ENCODE measurements at regions not wholly inside any gene's neighbourhood (a gene's known extent, or its start where the extent isn't known, plus 50 kb on each side); places are given as distances from the start of the nearest gene placed in this dataset.

DNA sequence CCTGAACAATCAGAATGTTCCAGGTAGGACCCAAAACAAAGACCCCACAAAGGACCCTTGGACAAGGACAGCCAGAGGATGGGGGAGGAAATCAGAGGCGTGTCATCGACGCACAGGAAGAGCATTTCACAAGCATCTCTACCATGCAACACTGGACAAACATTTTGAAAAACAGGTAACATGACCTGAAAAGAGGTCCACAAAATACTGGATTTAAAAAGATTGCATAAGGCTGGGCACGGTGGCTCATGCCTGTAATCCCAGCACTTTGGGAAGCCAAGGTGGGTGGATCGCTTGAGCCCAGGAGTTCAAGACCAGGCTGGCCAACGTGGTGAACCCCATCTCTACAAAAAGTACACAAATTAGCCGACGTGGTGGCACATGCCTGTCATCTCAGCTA, 60.5 kb upstream of the RNF32 start:
- no peaks in the 10 kb centered on the region for H3K4me1 Mint-ChIP-seq (ENCODE audit: low read depth)
- TF ChIP-seq, protein P1, sequence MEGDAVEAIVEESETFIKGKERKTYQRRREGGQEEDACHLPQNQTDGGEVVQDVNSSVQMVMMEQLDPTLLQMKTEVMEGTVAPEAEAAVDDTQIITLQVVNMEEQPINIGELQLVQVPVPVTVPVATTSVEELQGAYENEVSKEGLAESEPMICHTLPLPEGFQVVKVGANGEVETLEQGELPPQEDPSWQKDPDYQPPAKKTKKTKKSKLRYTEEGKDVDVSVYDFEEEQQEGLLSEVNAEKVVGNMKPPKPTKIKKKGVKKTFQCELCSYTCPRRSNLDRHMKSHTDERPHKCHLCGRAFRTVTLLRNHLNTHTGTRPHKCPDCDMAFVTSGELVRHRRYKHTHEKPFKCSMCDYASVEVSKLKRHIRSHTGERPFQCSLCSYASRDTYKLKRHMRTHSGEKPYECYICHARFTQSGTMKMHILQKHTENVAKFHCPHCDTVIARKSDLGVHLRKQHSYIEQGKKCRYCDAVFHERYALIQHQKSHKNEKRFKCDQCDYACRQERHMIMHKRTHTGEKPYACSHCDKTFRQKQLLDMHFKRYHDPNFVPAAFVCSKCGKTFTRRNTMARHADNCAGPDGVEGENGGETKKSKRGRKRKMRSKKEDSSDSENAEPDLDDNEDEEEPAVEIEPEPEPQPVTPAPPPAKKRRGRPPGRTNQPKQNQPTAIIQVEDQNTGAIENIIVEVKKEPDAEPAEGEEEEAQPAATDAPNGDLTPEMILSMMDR (IDR thresholded peaks at IDR 0.05) = no peak
- no peaks in the 10 kb centered on the region for H3K9me3 Mint-ChIP-seq
- no peak for DNase-seq
- no peak for ATAC-seq
- no peak overlapping the region for H3K27ac Mint-ChIP-seq
- H3K27me3 Mint-ChIP-seq = peaks cover 7% of the 10 kb centered on the region
- H3K4me3 Mint-ChIP-seq = no peak overlapping the region
- POLR2A ChIA-PET = no interaction called here
- intact Hi-C loops (cut with micrococcal nuclease) = no loop called here
- H3K36me3 Mint-ChIP-seq (ENCODE audit: low read depth) = no peaks in the 10 kb centered on the region
- CTCF ChIA-PET = interaction anchor here (1.7 kb wide), 1 partner anchor 256 kb away, joined by 3 read pairs; no protein-coding TSS in a partner anchor

DNA sequence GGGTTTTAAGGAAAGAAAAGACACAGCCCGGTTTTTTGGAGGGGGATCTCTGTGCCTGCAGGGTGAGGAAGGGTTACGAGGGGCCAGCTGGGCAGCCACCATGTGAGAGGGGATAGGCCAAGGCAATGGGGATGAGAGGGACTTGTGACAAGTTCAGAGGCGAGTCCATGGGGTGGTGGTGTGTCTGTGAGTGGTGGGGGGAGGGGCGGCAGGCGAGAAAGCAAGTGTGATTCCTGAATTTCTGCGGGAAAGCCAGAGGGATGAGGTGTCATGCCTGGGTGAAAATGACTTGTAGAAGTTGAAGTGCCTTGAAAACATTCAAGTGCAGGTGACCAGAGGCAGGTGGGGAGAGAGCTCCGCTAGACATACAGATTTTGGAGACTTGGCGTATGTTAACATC, 61.0 kb upstream of the RNF32 start:
- ChIA-PET POLR2A (no interaction called here), CTCF (interaction anchor here (1.7 kb wide), 1 partner anchor 256 kb away, joined by 3 read pairs; no protein-coding TSS in a partner anchor)
- no peaks in the 10 kb centered on the region for H3K4me1 Mint-ChIP-seq (ENCODE audit: low read depth)
- TF ChIP-seq, protein P1 (IDR thresholded peaks at IDR 0.05) = no peak
- H3K27ac Mint-ChIP-seq = no peak overlapping the region
- H3K36me3 Mint-ChIP-seq (ENCODE audit: low read depth) = no peaks in the 10 kb centered on the region
- H3K9me3 Mint-ChIP-seq = no peaks in the 10 kb centered on the region
- ATAC-seq = no peak
- intact Hi-C loops (cut with micrococcal nuclease) = no loop called here
- peaks cover 7% of the 10 kb centered on the region for H3K27me3 Mint-ChIP-seq
- DNase-seq = no peak
- H3K4me3 Mint-ChIP-seq = no peak overlapping the region

DNA sequence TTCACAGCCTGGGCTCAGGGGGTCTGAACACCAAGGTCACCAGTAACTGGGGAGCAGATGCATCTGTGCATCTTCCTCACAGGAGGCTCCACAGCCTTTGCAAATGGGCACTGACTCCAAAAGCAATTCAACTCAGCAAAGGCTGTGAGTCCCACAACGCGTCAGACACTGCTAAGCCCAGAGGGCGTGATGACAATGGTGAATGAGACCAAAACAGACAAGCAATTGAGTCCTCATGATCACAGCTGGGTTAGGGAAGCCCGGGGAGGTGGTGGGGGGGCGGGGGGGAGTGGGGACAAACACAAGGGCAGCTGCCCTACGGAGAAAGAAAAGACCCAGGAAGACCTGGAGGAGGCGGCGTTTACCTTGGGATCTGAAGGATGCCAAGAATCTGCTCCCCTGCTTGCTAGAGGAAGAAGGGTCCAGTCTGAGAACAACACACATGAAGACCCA, 61.6 kb upstream of the RNF32 start:
- no peaks in the 10 kb centered on the region for H3K36me3 Mint-ChIP-seq (ENCODE audit: low read depth)
- no peak overlapping the region for H3K27ac Mint-ChIP-seq
- POLR2A ChIA-PET = no interaction called here
- ATAC-seq (no peak), DNase-seq (no peak)
- TF ChIP-seq, protein P1 (IDR thresholded peaks at IDR 0.05) = no peak
- intact Hi-C loops (cut with micrococcal nuclease) = no loop called here
- no peaks in the 10 kb centered on the region for H3K4me1 Mint-ChIP-seq (ENCODE audit: low read depth)
- CTCF ChIA-PET = no interaction called here
- no peaks in the 10 kb centered on the region for H3K9me3 Mint-ChIP-seq
- H3K4me3 Mint-ChIP-seq = no peak overlapping the region
- H3K27me3 Mint-ChIP-seq = peaks cover 8% of the 10 kb centered on the region

DNA sequence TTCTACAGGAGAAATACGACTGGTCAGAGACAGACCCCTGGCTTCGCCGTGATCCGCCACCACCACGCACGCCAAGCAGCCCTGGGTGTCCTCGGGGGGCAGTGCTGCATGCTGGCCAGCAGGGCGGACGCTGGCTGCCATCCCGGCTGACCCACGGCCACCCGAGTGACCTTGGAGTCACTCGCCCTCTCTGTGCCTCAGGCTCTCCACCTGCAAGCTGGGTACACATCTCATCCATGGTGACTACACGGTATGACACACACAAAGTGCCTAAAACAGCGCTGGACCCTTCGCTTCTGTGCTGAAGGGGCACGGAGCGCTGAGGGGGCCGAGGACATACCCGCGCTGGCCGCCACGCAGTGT, 62.0 kb upstream of the RNF32 start:
- no peaks in the 10 kb centered on the region for H3K9me3 Mint-ChIP-seq
- POLR2A ChIA-PET = no interaction called here

DNA sequence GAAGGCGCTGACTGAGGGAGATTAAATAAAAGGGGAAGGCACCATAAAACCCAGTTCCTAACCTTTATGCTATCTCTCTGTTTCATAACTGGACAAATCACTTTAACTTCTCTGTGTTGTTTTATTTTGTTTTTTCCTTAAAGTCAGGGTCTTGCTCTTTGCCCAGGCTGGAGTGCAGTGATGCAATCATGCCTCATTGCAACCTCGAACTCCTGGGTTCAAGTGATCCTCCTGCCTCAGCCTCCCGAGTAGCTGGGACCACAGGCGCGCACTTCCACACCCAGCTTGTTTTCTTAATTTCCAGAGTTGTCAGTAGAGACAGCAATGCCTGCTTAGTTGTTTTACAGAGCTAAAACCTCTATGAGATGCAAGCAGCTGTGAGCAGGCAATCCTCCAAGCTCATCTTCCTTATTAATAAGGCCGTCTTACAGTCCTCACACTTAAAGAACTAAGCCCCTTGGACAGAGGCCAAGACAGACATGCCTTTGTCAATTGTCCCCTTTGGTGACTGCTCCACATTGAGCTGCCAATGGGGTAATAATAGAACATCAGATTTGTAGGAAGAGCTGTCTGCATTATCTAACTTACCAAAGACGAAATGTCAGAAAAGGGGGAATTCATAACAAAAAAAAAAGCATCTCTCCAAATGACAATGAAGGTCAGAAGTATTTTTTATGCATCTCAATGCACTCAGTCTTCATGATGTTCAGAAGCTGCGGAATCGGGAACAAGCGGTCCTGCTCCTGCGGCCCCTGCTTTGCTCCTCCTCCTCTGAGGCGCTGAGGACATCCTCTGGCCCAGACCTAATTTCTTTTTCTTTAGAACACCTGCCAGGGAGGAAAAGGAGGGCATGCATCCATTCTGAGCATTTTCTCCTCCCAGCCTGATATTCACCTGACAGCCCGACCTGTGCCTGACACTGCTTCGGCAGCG, 62.7 kb upstream of the RNF32 start:
- intact Hi-C loops (cut with micrococcal nuclease) = no loop called here

More for the DNA sequence above, 62.0 kb upstream of the RNF32 start:
- H3K36me3 Mint-ChIP-seq (ENCODE audit: low read depth) = no peaks in the 10 kb centered on the region
- H3K27me3 Mint-ChIP-seq = peaks cover 8% of the 10 kb centered on the region
- no peaks in the 10 kb centered on the region for H3K4me1 Mint-ChIP-seq (ENCODE audit: low read depth)
- H3K27ac Mint-ChIP-seq = no peak overlapping the region
- TF ChIP-seq, protein P1 (IDR thresholded peaks at IDR 0.05) = no peak
- intact Hi-C loops (cut with micrococcal nuclease) = no loop called here
- no peak for DNase-seq
- no peak for ATAC-seq
- H3K4me3 Mint-ChIP-seq = no peak overlapping the region
- CTCF ChIA-PET = no interaction called here

More for the DNA sequence above, 62.7 kb upstream of the RNF32 start:
- DNase-seq (no peak), ATAC-seq (no peak)
- H3K27ac Mint-ChIP-seq = no peak overlapping the region
- no peaks in the 10 kb centered on the region for H3K9me3 Mint-ChIP-seq
- ChIA-PET POLR2A (no interaction called here), CTCF (no interaction called here)
- peaks cover 8% of the 10 kb centered on the region for H3K27me3 Mint-ChIP-seq
- H3K36me3 Mint-ChIP-seq (ENCODE audit: low read depth) = no peaks in the 10 kb centered on the region
- no peaks in the 10 kb centered on the region for H3K4me1 Mint-ChIP-seq (ENCODE audit: low read depth)
- TF ChIP-seq, protein P1 (IDR thresholded peaks at IDR 0.05) = no peak
- H3K4me3 Mint-ChIP-seq = no peak overlapping the region
